Progenitor cell of endocrine pancreas (in vitro differentiated cells): ENCODE measurements at regions not wholly inside any gene's neighbourhood (a gene's known extent, or its start where the extent isn't known, plus 50 kb on each side); places are given as distances from the start of the nearest gene placed in this dataset.
"Not testable (repeated sequence)": the region's sequence is repeated elsewhere in the genome, so short reads cannot be mapped to it uniquely, and the experiment has no call there.

Experiments
- DNase-seq: peaks from one replicate; pipeline ENCODE4 v3.0.0; 2021; ENCODE audit warnings: low spot score; ENCODE audit not compliant: unreplicated experiment
- H3K27ac Mint-ChIP-seq: 2 replicates; pipeline ENCODE4 v1.8.0; 2021; ENCODE audit warnings: mild to moderate bottlenecking, moderate library complexity, mixed read lengths
- H3K27me3 Mint-ChIP-seq: 2 replicates; pipeline ENCODE4 v1.8.0; 2021; ENCODE audit warnings: mixed read lengths
- H3K36me3 Mint-ChIP-seq: 2 replicates; pipeline ENCODE4 v1.8.0; 2022; ENCODE audit warnings: mixed read lengths; ENCODE audit not compliant: insufficient read depth
- H3K4me1 Mint-ChIP-seq: 2 replicates; pipeline ENCODE4 v1.8.0; 2021; ENCODE audit warnings: low read depth, mixed read lengths
- H3K4me3 Mint-ChIP-seq: 2 replicates; pipeline ENCODE4 v1.8.0; 2021; ENCODE audit warnings: low read depth, mild to moderate bottlenecking, moderate library complexity, mixed read lengths
- H3K9me3 Mint-ChIP-seq: 2 replicates; pipeline ENCODE4 v1.8.0; 2021; ENCODE audit warnings: low read depth, mixed read lengths
- TF ChIP-seq, protein P1 (sequence below): fragments of 200-600 bp; sonication (generic); IDR thresholded peaks from one replicate; pipeline ENCODE4 v1.5.0; 2021; ENCODE audit warnings: antibody characterized with exemption, mild to moderate bottlenecking; ENCODE audit not compliant: unreplicated experiment

DNA sequence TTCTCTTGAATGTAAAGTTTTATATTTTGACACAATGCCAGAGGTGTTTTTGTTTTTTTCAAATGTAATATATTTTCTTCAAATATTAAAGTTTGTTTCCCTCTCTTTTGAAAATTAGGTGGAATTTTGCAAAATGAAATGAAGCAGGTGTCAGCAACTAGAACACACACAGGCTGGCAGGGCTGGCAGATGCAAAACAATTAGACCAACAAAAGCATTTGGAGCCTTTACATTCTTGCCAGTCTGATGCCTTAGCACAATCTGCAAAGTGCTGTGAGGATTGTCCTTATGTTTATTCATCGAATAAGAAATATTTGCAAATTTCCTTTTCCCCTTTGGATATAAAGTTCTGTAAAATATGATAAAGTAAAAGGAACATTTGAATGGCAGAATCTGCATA, 1063.9 kb downstream of the CDH9 start:
- Mint-ChIP-seq H3K27ac (no peak overlapping the region), H3K36me3 (no peaks in the 10 kb centered on the region), H3K4me3 (no peak overlapping the region), H3K4me1 (peaks cover 1% of the 10 kb centered on the region), H3K27me3 (no peaks in the 10 kb centered on the region), H3K9me3 (peaks cover 4% of the 10 kb centered on the region)
- no peak for DNase-seq
- TF ChIP-seq, protein P1, sequence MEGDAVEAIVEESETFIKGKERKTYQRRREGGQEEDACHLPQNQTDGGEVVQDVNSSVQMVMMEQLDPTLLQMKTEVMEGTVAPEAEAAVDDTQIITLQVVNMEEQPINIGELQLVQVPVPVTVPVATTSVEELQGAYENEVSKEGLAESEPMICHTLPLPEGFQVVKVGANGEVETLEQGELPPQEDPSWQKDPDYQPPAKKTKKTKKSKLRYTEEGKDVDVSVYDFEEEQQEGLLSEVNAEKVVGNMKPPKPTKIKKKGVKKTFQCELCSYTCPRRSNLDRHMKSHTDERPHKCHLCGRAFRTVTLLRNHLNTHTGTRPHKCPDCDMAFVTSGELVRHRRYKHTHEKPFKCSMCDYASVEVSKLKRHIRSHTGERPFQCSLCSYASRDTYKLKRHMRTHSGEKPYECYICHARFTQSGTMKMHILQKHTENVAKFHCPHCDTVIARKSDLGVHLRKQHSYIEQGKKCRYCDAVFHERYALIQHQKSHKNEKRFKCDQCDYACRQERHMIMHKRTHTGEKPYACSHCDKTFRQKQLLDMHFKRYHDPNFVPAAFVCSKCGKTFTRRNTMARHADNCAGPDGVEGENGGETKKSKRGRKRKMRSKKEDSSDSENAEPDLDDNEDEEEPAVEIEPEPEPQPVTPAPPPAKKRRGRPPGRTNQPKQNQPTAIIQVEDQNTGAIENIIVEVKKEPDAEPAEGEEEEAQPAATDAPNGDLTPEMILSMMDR, result no peak

DNA sequence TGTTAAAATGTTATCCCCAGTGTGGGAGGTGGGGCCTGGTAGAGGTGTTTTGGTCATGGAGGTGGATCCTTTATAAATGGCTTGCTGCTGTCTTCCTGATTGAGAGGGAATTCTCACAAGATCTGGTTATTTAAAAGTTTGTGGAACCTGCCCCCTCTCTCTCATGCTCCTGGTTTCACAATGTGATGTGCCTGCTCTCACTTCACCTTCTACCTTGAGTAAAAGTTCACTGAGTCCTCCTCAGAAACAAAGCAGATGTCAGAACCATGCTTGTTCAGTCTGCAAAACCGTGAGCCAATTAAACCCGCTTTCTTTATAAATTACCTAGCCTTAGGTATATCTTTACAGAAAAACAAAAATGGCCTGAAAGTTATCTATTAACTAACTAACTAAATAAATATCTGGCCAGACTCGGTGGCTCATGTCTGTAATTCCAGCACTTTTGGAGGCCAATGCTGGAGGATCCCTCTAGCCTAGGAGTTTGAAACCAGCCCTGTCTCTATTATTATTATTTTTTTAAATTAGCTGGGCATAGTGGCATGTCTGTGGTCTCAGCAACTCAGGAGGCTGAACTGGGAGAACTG, 1067.4 kb downstream of the CDH9 start:
- H3K4me3 Mint-ChIP-seq, result no peak overlapping the region
- DNase-seq, result no peak
- no peaks in the 10 kb centered on the region for H3K27me3 Mint-ChIP-seq
- H3K36me3 Mint-ChIP-seq, result peaks cover 1% of the 10 kb centered on the region
- H3K9me3 Mint-ChIP-seq, result peaks cover 7% of the 10 kb centered on the region
- peaks cover 1% of the 10 kb centered on the region for H3K4me1 Mint-ChIP-seq
- H3K27ac Mint-ChIP-seq, result no peak overlapping the region
- TF ChIP-seq, protein P1, result no peak

DNA sequence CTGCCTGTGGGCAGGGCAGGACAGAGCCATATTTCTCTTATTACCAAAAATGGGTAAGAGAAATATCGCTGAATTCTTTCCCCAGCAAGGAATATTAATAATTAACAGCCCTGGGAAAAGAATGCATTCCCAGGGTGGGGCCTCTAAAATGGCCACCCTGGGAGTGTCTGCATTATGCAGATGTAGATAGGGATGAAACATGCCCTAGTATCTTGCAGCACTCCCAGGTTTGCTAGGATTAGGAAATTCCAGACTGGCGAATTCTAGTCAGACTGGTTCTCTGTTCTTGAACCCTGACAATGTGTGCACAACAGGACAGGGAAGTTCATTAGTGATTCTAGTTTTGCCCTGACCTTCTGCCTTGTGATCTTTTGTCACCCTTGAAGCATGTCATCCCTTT, 1069.3 kb downstream of the CDH9 start:
- not testable (repeated sequence) for H3K36me3 Mint-ChIP-seq, DNase-seq, H3K4me3 Mint-ChIP-seq, H3K27me3 Mint-ChIP-seq, H3K9me3 Mint-ChIP-seq, H3K27ac Mint-ChIP-seq, H3K4me1 Mint-ChIP-seq

DNA sequence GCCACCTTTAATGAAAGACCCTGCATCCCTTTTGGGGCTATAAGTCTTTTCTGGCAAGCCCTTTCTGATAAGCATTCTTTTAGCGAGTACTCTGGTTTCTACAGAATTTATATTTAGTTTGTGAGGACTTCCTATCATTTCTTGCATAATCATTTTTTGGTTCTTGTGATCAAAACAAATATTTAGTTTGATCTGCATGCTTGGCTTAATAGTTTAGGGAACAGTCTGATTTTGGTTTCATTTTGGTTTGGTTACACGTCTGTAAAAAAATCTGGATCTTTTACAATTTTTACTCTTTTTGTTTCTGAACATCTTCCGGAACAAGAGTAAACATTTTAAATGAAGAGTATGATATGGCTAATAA, 1074.4 kb downstream of the CDH9 start:
- H3K27me3 Mint-ChIP-seq, result no peaks in the 10 kb centered on the region
- peaks cover 12% of the 10 kb centered on the region for H3K9me3 Mint-ChIP-seq
- H3K27ac Mint-ChIP-seq, result no peak overlapping the region
- H3K4me3 Mint-ChIP-seq, result no peak overlapping the region
- peaks cover 1% of the 10 kb centered on the region for H3K36me3 Mint-ChIP-seq
- TF ChIP-seq, protein P1, result no peak
- no peak for DNase-seq
- no peaks in the 10 kb centered on the region for H3K4me1 Mint-ChIP-seq

DNA sequence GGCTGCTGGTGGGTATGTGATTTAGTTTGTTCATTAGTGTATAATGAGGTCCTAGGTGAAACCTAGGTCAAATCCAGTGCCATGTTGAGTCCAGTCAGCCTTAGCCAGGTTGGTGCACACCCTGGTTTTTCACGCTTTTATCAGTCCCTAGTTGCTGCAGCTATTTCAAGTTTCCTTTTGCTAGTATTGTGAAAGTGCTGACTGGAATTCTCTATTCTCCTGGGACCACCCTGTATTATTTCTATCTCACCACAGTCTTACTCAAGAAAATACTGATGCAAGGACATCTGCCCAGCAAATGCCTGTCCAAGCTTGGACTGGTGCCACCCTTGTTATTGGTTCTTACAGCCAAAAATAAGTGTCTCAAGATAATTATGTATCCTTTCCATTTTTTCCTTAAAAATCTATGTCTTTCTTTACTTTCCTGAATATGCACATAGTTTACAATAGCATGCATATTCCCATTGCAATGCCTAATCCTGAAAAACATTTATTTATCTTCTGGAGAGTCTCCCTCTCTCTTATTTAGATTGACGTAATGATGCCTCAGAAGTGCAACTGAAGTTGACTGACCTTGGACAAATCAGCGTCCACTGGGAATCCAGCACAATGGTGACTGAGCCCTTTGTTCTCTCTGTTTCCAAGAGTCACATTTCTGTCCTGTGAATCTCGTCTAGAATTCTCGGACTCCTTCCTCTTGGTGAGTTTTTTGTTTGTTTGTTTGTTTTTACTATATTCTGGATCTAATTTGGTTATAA, 1075.0 kb downstream of the CDH9 start:
- TF ChIP-seq, protein P1, result no peak
- Mint-ChIP-seq H3K4me3 (no peak overlapping the region), H3K27ac (no peak overlapping the region), H3K27me3 (no peaks in the 10 kb centered on the region), H3K4me1 (no peaks in the 10 kb centered on the region), H3K9me3 (peaks cover 9% of the 10 kb centered on the region), H3K36me3 (no peaks in the 10 kb centered on the region)
- no peak for DNase-seq

DNA sequence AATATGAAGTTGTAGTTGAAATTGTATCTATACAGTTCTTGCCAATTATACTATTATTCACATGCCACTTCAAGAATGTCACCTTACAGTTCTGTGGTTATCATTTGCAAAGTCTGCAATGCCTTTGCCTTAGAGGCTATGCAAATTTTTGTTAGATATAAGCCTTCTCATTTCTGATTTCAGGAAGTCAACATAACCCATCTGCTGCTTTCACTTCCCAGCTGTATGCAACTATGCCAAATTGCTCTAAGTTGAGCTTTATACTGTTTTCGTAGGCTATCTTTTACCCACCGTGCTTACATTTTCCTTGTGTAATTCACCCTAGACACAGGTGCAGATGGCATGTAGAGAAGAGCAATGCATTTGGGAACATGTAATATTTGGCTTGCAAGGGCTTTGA, 1083.0 kb downstream of the CDH9 start:
- no peak overlapping the region for H3K27ac Mint-ChIP-seq
- H3K27me3 Mint-ChIP-seq, result no peaks in the 10 kb centered on the region
- TF ChIP-seq, protein P1, result no peak
- no peaks in the 10 kb centered on the region for H3K36me3 Mint-ChIP-seq
- no peak for DNase-seq
- no peak overlapping the region for H3K4me3 Mint-ChIP-seq
- H3K4me1 Mint-ChIP-seq, result no peaks in the 10 kb centered on the region
- no peaks in the 10 kb centered on the region for H3K9me3 Mint-ChIP-seq
